Erythroblast (primary cell): ENCODE measurements at regions not wholly inside any gene's neighbourhood (a gene's known extent, or its start where the extent isn't known, plus 50 kb on each side); places are given as distances from the start of the nearest gene placed in this dataset.

ENCODE experiments used
- GATA1 ChIP-seq: IDR thresholded peaks from 2 replicates; pipeline ENCODE4 v1.6.1; 2011; ENCODE audit warnings: low read depth, mild to moderate bottlenecking, control low read depth, low read length, moderate library complexity
- POLR2A ChIP-seq: IDR thresholded peaks from 2 replicates; pipeline ENCODE4 v1.6.1; 2011; ENCODE audit warnings: mild to moderate bottlenecking, low read length

- no peak for TF ChIP-seq POLR2A
- TF ChIP-seq GATA1, result no peak
These were observed 156.6 kb upstream of the ARSJ start for GRCh38 chr4:114136069-114136468.
